ENCODE measurements at regions not wholly inside any gene's neighbourhood (a gene's known extent, or its start where the extent isn't known, plus 50 kb on each side); places are given as distances from the start of the nearest gene placed in this dataset.

DNA sequence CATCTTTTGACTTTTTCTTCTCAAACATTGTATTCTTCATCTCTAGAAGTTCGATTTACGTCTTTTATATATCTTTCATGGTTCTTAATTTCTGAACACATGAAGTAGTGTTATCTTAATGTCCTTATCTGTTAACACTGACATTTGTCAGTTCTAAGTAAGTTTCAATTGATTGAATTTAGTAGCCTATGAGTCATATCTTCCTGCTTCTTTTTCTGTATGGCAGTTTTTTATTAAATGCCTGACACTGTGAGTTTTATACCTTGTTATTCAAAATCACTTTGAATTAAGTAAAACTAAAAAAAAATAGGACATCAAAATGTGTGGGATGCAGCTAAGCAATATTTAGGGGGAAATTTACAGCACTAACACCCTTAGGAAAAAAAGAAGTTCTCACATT lies 707.0 kb upstream of the ACO1 start:
- TF ChIP-seq, protein P1, sequence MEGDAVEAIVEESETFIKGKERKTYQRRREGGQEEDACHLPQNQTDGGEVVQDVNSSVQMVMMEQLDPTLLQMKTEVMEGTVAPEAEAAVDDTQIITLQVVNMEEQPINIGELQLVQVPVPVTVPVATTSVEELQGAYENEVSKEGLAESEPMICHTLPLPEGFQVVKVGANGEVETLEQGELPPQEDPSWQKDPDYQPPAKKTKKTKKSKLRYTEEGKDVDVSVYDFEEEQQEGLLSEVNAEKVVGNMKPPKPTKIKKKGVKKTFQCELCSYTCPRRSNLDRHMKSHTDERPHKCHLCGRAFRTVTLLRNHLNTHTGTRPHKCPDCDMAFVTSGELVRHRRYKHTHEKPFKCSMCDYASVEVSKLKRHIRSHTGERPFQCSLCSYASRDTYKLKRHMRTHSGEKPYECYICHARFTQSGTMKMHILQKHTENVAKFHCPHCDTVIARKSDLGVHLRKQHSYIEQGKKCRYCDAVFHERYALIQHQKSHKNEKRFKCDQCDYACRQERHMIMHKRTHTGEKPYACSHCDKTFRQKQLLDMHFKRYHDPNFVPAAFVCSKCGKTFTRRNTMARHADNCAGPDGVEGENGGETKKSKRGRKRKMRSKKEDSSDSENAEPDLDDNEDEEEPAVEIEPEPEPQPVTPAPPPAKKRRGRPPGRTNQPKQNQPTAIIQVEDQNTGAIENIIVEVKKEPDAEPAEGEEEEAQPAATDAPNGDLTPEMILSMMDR (IDR thresholded peaks at IDR 0.05) = no peak
- Histone ChIP-seq H3K36me3 (no peaks in the 10 kb centered on the region), H3K4me3 (no peak overlapping the region), H3K4me1 (no peaks in the 10 kb centered on the region), H3K9me3 (no peaks in the 10 kb centered on the region), H3K27me3 (no peaks in the 10 kb centered on the region), H3K27ac (no peak overlapping the region)
- ATAC-seq = no peak
- intact Hi-C loops (cut with DNase I) = no loop called here
- DNase-seq = no peak

DNA sequence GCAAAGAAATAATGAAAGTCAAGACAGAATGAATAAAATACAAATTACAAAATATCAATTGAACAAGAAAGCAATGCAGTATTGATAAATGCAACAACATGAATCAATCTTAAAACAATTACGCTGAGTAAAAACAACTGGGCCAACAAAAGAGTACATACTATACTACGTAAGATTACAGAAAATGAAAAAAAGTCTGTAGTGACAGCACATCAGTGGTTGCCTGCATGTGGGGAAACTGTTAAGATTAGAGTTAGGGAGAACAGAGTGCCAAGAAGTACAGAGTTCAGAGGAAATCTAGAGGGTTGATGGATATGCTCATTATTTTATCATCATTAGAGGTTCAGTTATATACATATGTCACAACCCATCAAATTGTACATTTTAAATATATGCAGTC lies 706.6 kb upstream of the ACO1 start:
- Histone ChIP-seq H3K36me3 (no peaks in the 10 kb centered on the region), H3K9me3 (no peaks in the 10 kb centered on the region), H3K27ac (no peak overlapping the region), H3K27me3 (no peaks in the 10 kb centered on the region), H3K4me1 (no peaks in the 10 kb centered on the region), H3K4me3 (no peak overlapping the region)
- no peak for ATAC-seq
- no peak for DNase-seq
- TF ChIP-seq, protein P1 (IDR thresholded peaks at IDR 0.05) = no peak
- intact Hi-C loops (cut with DNase I) = no loop called here

DNA sequence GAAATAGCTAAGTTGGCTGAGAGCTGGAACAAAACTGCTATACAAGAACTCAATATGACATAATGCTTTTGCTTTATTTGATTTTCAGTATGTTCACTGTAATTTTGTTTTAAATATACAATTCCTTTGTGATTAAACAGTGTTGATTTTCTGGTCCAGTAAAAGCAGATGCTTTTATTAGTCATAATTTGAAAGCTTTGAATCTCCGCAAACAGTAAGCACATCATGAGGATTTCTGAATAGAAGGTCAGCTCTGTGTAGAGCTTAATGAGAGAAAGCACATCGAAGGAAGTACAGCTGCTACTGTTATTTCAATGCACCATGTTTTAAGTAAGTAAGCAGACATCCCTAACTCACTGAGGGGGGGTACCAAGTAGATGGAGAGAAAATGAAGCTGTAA lies 701.3 kb upstream of the ACO1 start:
- Histone ChIP-seq H3K4me3 (no peak overlapping the region), H3K27me3 (no peaks in the 10 kb centered on the region), H3K9me3 (no peaks in the 10 kb centered on the region), H3K36me3 (no peaks in the 10 kb centered on the region), H3K4me1 (no peaks in the 10 kb centered on the region), H3K27ac (no peak overlapping the region)
- no peak for DNase-seq
- intact Hi-C loops (cut with DNase I) = no loop called here
- TF ChIP-seq, protein P1 (IDR thresholded peaks at IDR 0.05) = no peak
- no peak for ATAC-seq

DNA sequence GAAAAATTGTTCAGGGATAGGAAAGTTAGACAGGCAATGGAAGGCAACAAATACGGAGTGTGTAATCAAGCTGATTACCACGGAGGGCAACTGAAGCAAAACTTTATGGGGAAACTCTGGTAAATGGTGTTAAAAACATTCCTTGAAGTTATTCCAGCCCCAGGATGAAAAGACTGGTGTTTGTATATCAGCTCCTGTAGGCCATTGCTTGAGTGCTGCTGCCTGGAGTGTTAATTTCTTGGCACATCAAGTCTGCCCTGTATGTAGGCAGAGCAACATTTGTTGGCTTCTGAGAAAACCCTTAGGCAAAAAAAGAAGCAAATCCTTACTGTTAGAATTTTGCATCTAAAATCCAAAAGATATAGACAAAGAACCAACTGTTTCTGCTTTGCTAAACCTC lies 686.5 kb upstream of the ACO1 start:
- DNase-seq (no peak), ATAC-seq (no peak)
- TF ChIP-seq, protein P1 (IDR thresholded peaks at IDR 0.05) = no peak
- H3K27me3 ChIP-seq = no peaks in the 10 kb centered on the region
- H3K27ac ChIP-seq = no peak overlapping the region
- H3K9me3 ChIP-seq = no peaks in the 10 kb centered on the region
- no peak overlapping the region for H3K4me3 ChIP-seq
- H3K36me3 ChIP-seq = no peaks in the 10 kb centered on the region
- intact Hi-C loops (cut with DNase I) = no loop called here
- H3K4me1 ChIP-seq = no peaks in the 10 kb centered on the region

GRCh38 chr9:31699836-31700235 lies 684.6 kb upstream of the ACO1 start:
- no peak for ATAC-seq
- H3K27me3 ChIP-seq = no peaks in the 10 kb centered on the region
- H3K36me3 ChIP-seq = no peaks in the 10 kb centered on the region
- no peak for DNase-seq
- intact Hi-C loops (cut with DNase I) = no loop called here
- H3K4me1 ChIP-seq = no peaks in the 10 kb centered on the region
- H3K9me3 ChIP-seq = no peaks in the 10 kb centered on the region
- TF ChIP-seq, protein P1 (IDR thresholded peaks at IDR 0.05) = no peak
- H3K27ac ChIP-seq = no peak overlapping the region
- H3K4me3 ChIP-seq = no peak overlapping the region
